K562 (cell line): ENCODE measurements at regions not wholly inside any gene's neighbourhood (a gene's known extent, or its start where the extent isn't known, plus 50 kb on each side); places are given as distances from the start of the nearest gene placed in this dataset.

Experiments used
- ATAC-seq: fragments of 200-7000 bp; cut with Tn5 transposase; 3 replicates; pipeline ENCODE4 v1.9.1; 2020; ENCODE audit warnings: moderate library complexity
- BruUV-seq: library from RNA; stranded (reverse); fragments of 400-500 nt; replicated peaks from 2 replicates; lab custom pipeline; 2021; lab: Mats Ljungman, UMichigan
- CTCF ChIA-PET: fragments of 300-600 bp; formaldehyde crosslinking; extraction: SDS; loops from one replicate; lab custom pipeline; 2021; ENCODE audit warnings: low intra/inter-chr PET ratio; lab: Yijun Ruan, JAX
- POLR2A ChIA-PET: fragments of 300-600, 350-650 bp; sonication (Branson Sonifier 250); formaldehyde crosslinking; extraction: SDS; loops from one replicate; lab custom pipeline; 2021; ENCODE audit warnings: antibody characterized with exemption, inconsistent platforms; lab: Yijun Ruan, JAX
- DNase-seq, 4 experiments: peaks; one replicate each; pipeline versions ENCODE4 v3.0.0 to v3.0.0-alpha.2; 2011 to 2018; ENCODE audit warnings: low spot score in 3 of 4, mixed read lengths in 3 of 4; ENCODE audit errors: extremely low read depth in 1 of 4
- FAIRE-seq: peaks from 2 replicates; lab custom pipeline; 2011; peaks lifted over from hg19 to GRCh38; lab: Jason Lieb, UNC
- H2AFZ ChIP-seq: 2 replicates; pipeline ENCODE4 v1.6.0; 2011; ENCODE audit warnings: low read depth, low read length, control low read depth, inconsistent platforms
- H3K27ac ChIP-seq: fragments of 200-600 bp; 3 replicates; pipeline ENCODE4 v1.8.0; 2011; ENCODE audit warnings: low read depth, mild to moderate bottlenecking, control low read depth, inconsistent platforms, low read length, moderate library complexity, mixed read lengths; ENCODE audit errors: extremely low read depth
- H3K27me3 ChIP-seq, 2 experiments: fragments of 300-600 bp in 1 of 2; 2 replicates in 1 of 2; 3 replicates in 1 of 2; pipeline versions ENCODE4 v1.6.0 to v1.8.0; 2011; ENCODE audit warnings: inconsistent platforms in 2 of 2, low read length in 2 of 2, mild to moderate bottlenecking in 1 of 2, mixed read lengths in 1 of 2, moderate library complexity in 1 of 2; ENCODE audit not compliant: control insufficient read depth in 2 of 2, insufficient read depth in 2 of 2
- H3K36me3 ChIP-seq: fragments of 300-600 bp; 3 replicates; pipeline ENCODE4 v1.8.0; 2011; ENCODE audit warnings: mild to moderate bottlenecking, low read length, inconsistent platforms; ENCODE audit not compliant: control insufficient read depth, insufficient read depth
- H3K4me1 ChIP-seq, 2 experiments: fragments of 200-600 bp in 1 of 2; replicated peaks in 1 of 2; 2 replicates in 1 of 2; 3 replicates in 1 of 2; pipeline versions ENCODE4 v1.5.1 to v1.8.0; 2011; ENCODE audit warnings: inconsistent platforms in 2 of 2, low read length in 2 of 2, mild to moderate bottlenecking in 1 of 2, mixed read lengths in 1 of 2, moderate library complexity in 1 of 2; ENCODE audit not compliant: control insufficient read depth in 2 of 2, insufficient read depth in 2 of 2
- H3K4me2 ChIP-seq: 2 replicates; pipeline ENCODE4 v1.6.1; 2011; ENCODE audit warnings: low read length, control low read depth, inconsistent platforms, mixed read lengths; ENCODE audit not compliant: insufficient read depth
- H3K4me3 ChIP-seq: fragments of 200-600 bp; sonication (generic), shearing (Covaris generic); 2 replicates; pipeline ENCODE4 v1.5.1; 2016; ENCODE audit warnings: control low read depth, inconsistent platforms
- H3K79me2 ChIP-seq: fragments of 200-600 bp; 3 replicates; pipeline ENCODE4 v1.8.0; 2011; ENCODE audit warnings: low read length, inconsistent platforms; ENCODE audit not compliant: control insufficient read depth, insufficient read depth
- H3K9ac ChIP-seq, 2 experiments: 2 replicates each; pipeline versions ENCODE4 v1.6.0 to v1.6.1; 2011; ENCODE audit warnings: low read depth in 2 of 2, low read length in 2 of 2, control low read depth in 1 of 2, inconsistent platforms in 1 of 2, mild to moderate bottlenecking in 1 of 2, mixed read lengths in 1 of 2; ENCODE audit not compliant: insufficient read depth in 1 of 2
- H3K9me1 ChIP-seq: one replicate; pipeline ENCODE4 v1.6.0; 2011; ENCODE audit warnings: inconsistent platforms, mild to moderate bottlenecking, low read length, moderate library complexity; ENCODE audit not compliant: control insufficient read depth, insufficient read depth
- H3K9me3 ChIP-seq: replicated peaks from 2 replicates; pipeline ENCODE4 v1.5.1; 2011; ENCODE audit warnings: low read depth, low read length, inconsistent platforms; ENCODE audit not compliant: control insufficient read depth, insufficient read depth
- H4K20me1 ChIP-seq: replicated peaks from 2 replicates; pipeline ENCODE4 v1.6.1; 2011; ENCODE audit warnings: low read length, inconsistent platforms, mixed read lengths; ENCODE audit not compliant: control insufficient read depth, insufficient read depth
- CHD7 ChIP-seq: fragments of 200-600 bp; sonication (generic); IDR thresholded peaks from one replicate; pipeline ENCODE4 v1.6.1; 2012; ENCODE audit warnings: mild to moderate bottlenecking, low read depth, low read length, inconsistent platforms
- ELF2 ChIP-seq: fragments of 250-450 bp; sonication (Bioruptor Pico); IDR thresholded peaks from 2 replicates; pipeline ENCODE4 v1.5.0; 2021; ENCODE audit warnings: mild to moderate bottlenecking
- NCOA4 ChIP-seq: fragments of 450-650 bp; IDR thresholded peaks from 2 replicates; pipeline ENCODE4 v1.6.1; 2018; ENCODE audit warnings: mild to moderate bottlenecking; ENCODE audit not compliant: partially characterized antibody
- SNAPC5 ChIP-seq: fragments of 250-450 bp; sonication (Bioruptor Pico); IDR thresholded peaks from 2 replicates; pipeline ENCODE4 v1.8.0; 2021; ENCODE audit warnings: moderate library complexity, mild to moderate bottlenecking, inconsistent platforms
- TARDBP ChIP-seq: fragments of 450-650 bp; IDR thresholded peaks from 2 replicates; pipeline ENCODE4 v1.6.1; 2016
- ZNF57 ChIP-seq: fragments of 450-650 bp; formaldehyde crosslinking; IDR thresholded peaks from 2 replicates; pipeline ENCODE4 v1.4.0; 2020; ENCODE audit warnings: mild to moderate bottlenecking, moderate library complexity
- ZNF740 ChIP-seq, 3 experiments: fragments of 200-800 bp in 1 of 3; sonication (Bioruptor generic) in 1 of 3; sonication (generic) in 1 of 3; formaldehyde crosslinking in 1 of 3; IDR thresholded peaks; 2 replicates each; pipeline versions ENCODE4 v1.6.1 to v1.8.0; 2016 to 2022; ENCODE audit warnings: mild to moderate bottlenecking in 2 of 3, missing compliant biosample characterization in 2 of 3, missing genetic modification characterization in 2 of 3, missing genetic modification reagents in 1 of 3
- WGBS: fragments of 100-300 bp; shearing (Covaris generic); methylation state at CpG from one replicate; pipeline ENCODE4 v1.1.6; 2016; ENCODE audit warnings: low coverage, mixed read lengths; ENCODE audit not compliant: insufficient coverage; ENCODE audit errors: missing lambda C conversion rate; 5-methylcytosine and 5-hydroxymethylcytosine counted together
- in situ Hi-C: fragments of 300-500 bp; cut with MboI; formaldehyde crosslinking; loops from 4 replicates; pipeline ENCODE4 v1.15.0; 2018; ENCODE audit warnings: inconsistent platforms, mixed read lengths
- intact Hi-C: fragments of 100-400 bp; cut with micrococcal nuclease; formaldehyde crosslinking; loops from 2 replicates; pipeline ENCODE4 v1.14.2; 2022

- in situ Hi-C loops (no loop called here), intact Hi-C loops (no loop called here)
- H3K36me3 ChIP-seq = no peaks in the 10 kb centered on the region
- H2AFZ ChIP-seq = no peak overlapping the region
- H3K79me2 ChIP-seq = no peaks in the 10 kb centered on the region
- no peaks in the 10 kb centered on the region for H3K9me1 ChIP-seq
- ChIA-PET POLR2A (no interaction called here), CTCF (no interaction called here)
- no peak overlapping the region for H3K4me3 ChIP-seq
- no TSS peak for BruUV-seq
- H4K20me1 ChIP-seq = no peaks in the 10 kb centered on the region
- no peak for ATAC-seq
- no peaks in the 10 kb centered on the region for H3K4me1 ChIP-seq
- 0% methylated on average over 2 of the region's 2 CpGs for WGBS
- H3K9me3 ChIP-seq = no peaks in the 10 kb centered on the region
- H3K9ac ChIP-seq = no peak overlapping the region
- H3K27ac ChIP-seq = no peak overlapping the region
- no peak for FAIRE-seq
- no peaks in the 10 kb centered on the region for H3K27me3 ChIP-seq
- no peak overlapping the region for H3K4me2 ChIP-seq
- DNase-seq = no peak
- TF ChIP-seq SNAPC5 (CRISPR knock-in tag) (no peak), ZNF57 (no peak), ZNF740 (CRISPR knock-in tag; IDR thresholded peaks at IDR 0.05) (no peak), ZNF740 (tag; IDR thresholded peaks at IDR 0.05) (no peak), ELF2 (CRISPR knock-in tag) (no peak), CHD7 (no peak), TARDBP (no peak), NCOA4 (no peak)
Observed at GRCh38 chr13:47291107-47291656, 394.3 kb upstream of the HTR2A start.
